AG04449 (cell line): ENCODE measurements at regions not wholly inside any gene's neighbourhood (a gene's known extent, or its start where the extent isn't known, plus 50 kb on each side); places are given as distances from the start of the nearest gene placed in this dataset.

Source experiments
- CTCF ChIA-PET: fragments of 350-600 bp; formaldehyde crosslinking; extraction: SDS; loops from one replicate; lab custom pipeline; 2021; ENCODE audit warnings: antibody characterized with exemption; lab: Yijun Ruan, JAX
- POLR2A ChIA-PET: fragments of 400-600, 350-600 bp; formaldehyde crosslinking; extraction: SDS; loops from one replicate; lab custom pipeline; 2020; ENCODE audit warnings: antibody characterized with exemption, inconsistent platforms; lab: Yijun Ruan, JAX
- DNase-seq: peaks from one replicate; pipeline ENCODE4 v3.0.0-alpha.2; 2010; ENCODE audit warnings: low read depth, low spot score
- H3K4me3 ChIP-seq: 2 replicates; pipeline ENCODE4 v1.5.1; 2011; ENCODE audit warnings: low read depth, mild to moderate bottlenecking, control low read depth, low read length
- TF ChIP-seq, protein P1 (sequence below): IDR thresholded peaks from one replicate; pipeline ENCODE4 v1.5.1; 2011; ENCODE audit warnings: mild to moderate bottlenecking, moderate library complexity, low read length, control low read depth, inconsistent platforms; ENCODE audit not compliant: insufficient read depth; ENCODE audit errors: missing control alignments

DNA sequence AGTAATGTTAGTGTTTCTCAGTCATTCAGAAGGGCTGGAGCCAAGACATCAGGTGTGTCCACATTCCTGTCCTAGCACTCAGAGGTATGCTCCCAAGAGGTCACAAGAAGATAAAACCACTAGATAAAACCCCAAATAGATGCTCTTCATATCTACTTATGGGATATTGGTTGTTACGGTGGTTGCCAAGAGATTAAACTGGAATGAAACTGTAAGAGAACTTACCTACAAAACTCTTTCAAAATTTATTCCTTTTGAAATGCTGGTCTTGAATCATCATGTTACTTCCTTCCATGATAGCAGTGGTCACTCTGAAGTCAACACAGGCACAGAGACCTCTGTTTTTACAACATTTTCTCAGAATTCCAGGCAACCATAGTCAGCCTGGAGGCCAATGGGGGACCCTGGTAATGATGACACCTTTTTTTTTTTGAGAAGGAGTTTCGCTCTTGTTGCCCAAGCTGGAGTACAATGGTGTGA, 122.4 kb upstream of the WSCD1 start:
- TF ChIP-seq, protein P1, sequence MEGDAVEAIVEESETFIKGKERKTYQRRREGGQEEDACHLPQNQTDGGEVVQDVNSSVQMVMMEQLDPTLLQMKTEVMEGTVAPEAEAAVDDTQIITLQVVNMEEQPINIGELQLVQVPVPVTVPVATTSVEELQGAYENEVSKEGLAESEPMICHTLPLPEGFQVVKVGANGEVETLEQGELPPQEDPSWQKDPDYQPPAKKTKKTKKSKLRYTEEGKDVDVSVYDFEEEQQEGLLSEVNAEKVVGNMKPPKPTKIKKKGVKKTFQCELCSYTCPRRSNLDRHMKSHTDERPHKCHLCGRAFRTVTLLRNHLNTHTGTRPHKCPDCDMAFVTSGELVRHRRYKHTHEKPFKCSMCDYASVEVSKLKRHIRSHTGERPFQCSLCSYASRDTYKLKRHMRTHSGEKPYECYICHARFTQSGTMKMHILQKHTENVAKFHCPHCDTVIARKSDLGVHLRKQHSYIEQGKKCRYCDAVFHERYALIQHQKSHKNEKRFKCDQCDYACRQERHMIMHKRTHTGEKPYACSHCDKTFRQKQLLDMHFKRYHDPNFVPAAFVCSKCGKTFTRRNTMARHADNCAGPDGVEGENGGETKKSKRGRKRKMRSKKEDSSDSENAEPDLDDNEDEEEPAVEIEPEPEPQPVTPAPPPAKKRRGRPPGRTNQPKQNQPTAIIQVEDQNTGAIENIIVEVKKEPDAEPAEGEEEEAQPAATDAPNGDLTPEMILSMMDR = no peak
- no peak for DNase-seq
- ChIA-PET CTCF (no interaction called here), POLR2A (no interaction called here)
- H3K4me3 ChIP-seq = no peak overlapping the region

DNA sequence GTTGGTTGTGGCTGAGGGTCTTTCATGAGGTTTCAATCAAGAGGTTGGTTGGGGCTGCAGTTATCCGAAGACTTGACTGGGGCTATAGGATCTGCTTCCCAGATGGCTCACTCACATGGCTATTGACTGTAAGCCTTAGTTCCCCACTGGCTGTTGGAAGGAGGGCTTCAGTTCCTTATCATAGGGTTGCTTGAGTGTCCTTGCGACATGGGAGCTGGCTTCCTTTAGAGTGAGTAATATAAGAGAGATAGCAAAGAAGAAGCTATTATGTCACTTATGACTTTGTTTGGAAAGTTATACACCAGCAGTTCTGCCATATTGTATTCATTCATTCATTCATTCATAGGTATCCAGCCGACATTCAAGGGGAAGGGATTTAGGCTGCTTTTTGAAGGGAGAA, 121.4 kb upstream of the WSCD1 start:
- no peak for DNase-seq
- TF ChIP-seq, protein P1 = no peak
- CTCF ChIA-PET = no interaction called here
- no peak overlapping the region for H3K4me3 ChIP-seq
- POLR2A ChIA-PET = no interaction called here

DNA sequence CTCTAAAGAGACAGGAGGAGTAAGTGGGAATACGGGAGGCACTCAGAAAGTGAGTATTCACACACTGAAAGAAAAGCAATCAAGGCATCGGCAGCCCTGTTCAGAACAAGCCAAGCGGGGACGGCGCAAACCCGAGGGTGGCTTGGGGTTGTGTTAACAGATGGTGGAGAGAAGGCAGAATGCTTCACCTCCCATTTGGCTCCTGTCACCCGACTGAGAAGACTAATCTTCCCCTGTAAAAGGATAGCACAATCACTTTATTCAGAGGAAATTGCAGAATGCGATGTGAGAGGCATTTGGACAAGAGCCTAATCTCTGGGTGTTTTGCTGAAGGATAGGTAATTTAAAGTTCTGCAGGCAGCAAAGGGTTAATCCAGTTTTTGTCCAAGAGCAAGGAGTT, 119.3 kb upstream of the WSCD1 start:
- TF ChIP-seq, protein P1 = no peak
- DNase-seq = no peak
- H3K4me3 ChIP-seq = no peak overlapping the region
- CTCF ChIA-PET = no interaction called here
- POLR2A ChIA-PET = no interaction called here

DNA sequence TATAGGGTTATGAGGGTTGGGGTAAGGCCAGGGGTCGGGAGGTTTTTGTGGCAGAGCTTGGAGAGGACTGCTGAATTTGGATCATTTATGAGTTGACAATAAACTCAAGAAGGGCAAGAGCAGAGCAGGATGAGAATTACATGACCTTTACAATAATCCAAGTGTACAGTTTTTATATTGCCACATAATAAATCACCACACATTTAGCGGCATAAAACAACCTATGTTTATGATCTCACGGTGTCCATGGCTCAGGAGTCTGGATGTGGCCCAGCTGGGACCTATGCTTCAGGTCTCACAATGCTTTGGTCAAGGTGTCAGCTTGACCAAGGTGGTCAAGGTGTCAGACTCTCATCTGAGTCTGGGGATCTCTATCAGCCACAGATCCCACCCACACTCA, 118.3 kb upstream of the WSCD1 start:
- H3K4me3 ChIP-seq = no peak overlapping the region
- ChIA-PET CTCF (no interaction called here), POLR2A (no interaction called here)
- TF ChIP-seq, protein P1 = no peak
- no peak for DNase-seq

DNA sequence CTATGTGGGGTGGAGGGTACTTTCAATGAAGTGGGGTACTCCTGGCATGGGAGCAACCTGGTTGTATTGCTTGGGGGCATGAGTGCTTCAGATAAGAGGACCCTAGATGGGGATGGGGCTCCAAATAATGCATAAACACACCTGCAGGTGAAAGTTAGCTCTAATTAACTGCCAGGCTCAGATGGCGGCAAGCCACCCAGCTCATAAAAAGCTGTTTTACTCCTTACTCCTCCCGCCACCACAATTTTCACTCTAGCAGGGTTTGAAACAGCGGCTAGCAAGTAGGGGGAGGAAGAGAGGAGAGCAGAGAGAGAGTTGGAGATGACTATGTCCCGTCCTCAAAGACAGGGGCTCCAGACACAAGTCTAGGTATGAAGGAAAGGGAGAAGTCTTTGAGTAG, 117.7 kb upstream of the WSCD1 start:
- TF ChIP-seq, protein P1 = no peak
- ChIA-PET CTCF (no interaction called here), POLR2A (no interaction called here)
- DNase-seq = no peak
- no peak overlapping the region for H3K4me3 ChIP-seq

DNA sequence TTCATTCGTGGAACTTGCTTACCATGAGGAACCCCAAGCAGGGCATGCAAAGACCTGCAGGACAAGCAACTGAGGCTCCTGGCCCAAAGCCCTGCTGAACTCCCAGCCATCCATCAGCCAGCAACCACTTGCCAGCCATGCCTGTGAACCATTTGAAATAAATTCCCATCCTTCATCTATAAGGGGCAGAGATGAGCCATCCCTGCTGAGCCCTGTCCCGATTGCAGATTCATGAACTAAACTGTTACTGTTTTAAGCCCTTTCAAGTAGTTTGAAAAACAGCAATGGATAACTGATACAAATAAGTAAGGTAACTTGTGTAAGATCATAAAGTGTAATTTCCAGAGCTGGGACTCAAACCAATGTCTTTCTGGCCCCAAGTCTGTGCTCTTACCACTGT, 114.4 kb upstream of the WSCD1 start:
- ChIA-PET CTCF (no interaction called here), POLR2A (no interaction called here)
- DNase-seq = no peak
- TF ChIP-seq, protein P1 = no peak
- no peak overlapping the region for H3K4me3 ChIP-seq
